ENCODE measurements at regions not wholly inside any gene's neighbourhood (a gene's known extent, or its start where the extent isn't known, plus 50 kb on each side); places are given as distances from the start of the nearest gene placed in this dataset.

DNA sequence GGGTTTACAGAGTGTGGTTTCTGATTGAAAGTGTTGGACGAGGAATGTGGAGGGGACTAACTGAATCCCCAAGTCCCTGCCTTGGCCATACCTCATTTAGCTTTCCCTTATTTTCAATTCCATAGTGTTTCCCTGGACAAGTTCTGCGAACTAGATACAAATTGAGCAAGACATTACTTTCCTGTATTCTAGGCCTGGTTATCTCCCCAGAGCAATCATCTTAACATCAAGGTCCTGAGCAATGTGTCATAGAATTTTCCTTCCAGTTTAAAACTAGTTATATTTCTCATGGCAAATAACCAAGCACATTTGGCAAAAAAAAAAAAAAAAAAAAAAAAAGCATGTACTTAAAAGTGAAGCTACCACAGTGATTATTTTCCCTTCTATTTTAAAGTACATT lies 330.1 kb downstream of the CDH11 start:
- no peaks in the 10 kb centered on the region for H3K4me1 ChIP-seq
- DNase-seq, result no peak
- no peaks in the 10 kb centered on the region for H3K36me3 ChIP-seq
- TF ChIP-seq, protein P1, sequence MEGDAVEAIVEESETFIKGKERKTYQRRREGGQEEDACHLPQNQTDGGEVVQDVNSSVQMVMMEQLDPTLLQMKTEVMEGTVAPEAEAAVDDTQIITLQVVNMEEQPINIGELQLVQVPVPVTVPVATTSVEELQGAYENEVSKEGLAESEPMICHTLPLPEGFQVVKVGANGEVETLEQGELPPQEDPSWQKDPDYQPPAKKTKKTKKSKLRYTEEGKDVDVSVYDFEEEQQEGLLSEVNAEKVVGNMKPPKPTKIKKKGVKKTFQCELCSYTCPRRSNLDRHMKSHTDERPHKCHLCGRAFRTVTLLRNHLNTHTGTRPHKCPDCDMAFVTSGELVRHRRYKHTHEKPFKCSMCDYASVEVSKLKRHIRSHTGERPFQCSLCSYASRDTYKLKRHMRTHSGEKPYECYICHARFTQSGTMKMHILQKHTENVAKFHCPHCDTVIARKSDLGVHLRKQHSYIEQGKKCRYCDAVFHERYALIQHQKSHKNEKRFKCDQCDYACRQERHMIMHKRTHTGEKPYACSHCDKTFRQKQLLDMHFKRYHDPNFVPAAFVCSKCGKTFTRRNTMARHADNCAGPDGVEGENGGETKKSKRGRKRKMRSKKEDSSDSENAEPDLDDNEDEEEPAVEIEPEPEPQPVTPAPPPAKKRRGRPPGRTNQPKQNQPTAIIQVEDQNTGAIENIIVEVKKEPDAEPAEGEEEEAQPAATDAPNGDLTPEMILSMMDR (IDR thresholded peaks at IDR 0.05), result no peak
- TF ChIP-seq POLR2A (IDR thresholded peaks at IDR 0.05), result no peak
- WGBS, 2 donors, result 81 to 86% methylated on average over 2 of the region's 2 CpGs
- no peak overlapping the region for H3K27ac ChIP-seq
- intact Hi-C loops (cut with DNase I), result no loop called here
- H3K4me3 ChIP-seq (replicated peaks in 1 of 3), result no peak overlapping the region
- H3K27me3 ChIP-seq, result no peaks in the 10 kb centered on the region
- H3K9me3 ChIP-seq, result no peaks in the 10 kb centered on the region

DNA sequence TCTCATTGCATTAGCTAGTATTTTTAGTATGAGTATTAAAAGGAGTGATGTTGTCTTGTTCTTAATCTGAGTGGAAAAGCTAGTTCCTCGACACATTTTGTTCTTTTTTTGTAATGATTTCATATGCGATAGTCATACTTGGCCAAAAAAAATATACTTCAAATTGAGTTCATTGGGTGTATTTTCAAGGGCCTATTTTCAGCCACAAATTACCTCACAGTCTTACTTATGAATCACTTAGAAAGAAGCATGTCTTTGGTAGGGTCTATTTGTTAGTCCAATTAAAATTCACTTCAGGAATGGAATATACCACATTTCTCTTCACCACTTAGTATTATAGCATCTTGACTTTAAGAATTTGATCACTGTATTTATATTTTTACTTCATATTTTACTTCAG lies 337.2 kb downstream of the CDH11 start:
- intact Hi-C loops (cut with DNase I), result no loop called here
- WGBS, 2 donors, result 77 to 89% methylated on average over 2 of the region's 2 CpGs
- Histone ChIP-seq H3K27ac (no peak overlapping the region), H3K4me1 (no peaks in the 10 kb centered on the region), H3K27me3 (no peaks in the 10 kb centered on the region), H3K36me3 (no peaks in the 10 kb centered on the region), H3K9me3 (no peaks in the 10 kb centered on the region), H3K4me3 (replicated peaks in 1 of 3) (no peak overlapping the region)
- DNase-seq, result no peak
- TF ChIP-seq, protein P1 (IDR thresholded peaks at IDR 0.05), result no peak
- TF ChIP-seq POLR2A (IDR thresholded peaks at IDR 0.05), result no peak

DNA sequence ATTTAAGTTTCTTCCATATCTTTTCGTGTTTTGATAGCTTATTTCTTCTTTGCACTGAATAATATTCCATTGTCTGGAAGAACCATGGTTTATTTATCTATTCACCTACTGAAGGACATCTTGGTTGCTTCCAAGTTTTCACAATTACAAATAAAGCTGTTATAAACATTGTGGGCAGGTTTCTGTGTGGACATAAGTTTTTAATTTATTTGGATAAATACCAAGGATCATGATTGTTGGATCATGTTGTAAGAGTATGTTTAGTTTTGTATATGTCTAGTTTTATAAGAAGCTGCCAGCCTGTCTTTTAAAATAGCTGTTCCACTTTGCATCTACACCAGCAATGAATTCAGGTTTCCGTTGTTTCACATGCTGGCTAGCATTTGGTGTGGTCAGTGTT lies 339.4 kb downstream of the CDH11 start:
- no peaks in the 10 kb centered on the region for H3K36me3 ChIP-seq
- no peak overlapping the region for H3K4me3 ChIP-seq (replicated peaks in 1 of 3)
- H3K27me3 ChIP-seq, result no peaks in the 10 kb centered on the region
- no peak for DNase-seq
- no peak overlapping the region for H3K27ac ChIP-seq
- H3K4me1 ChIP-seq, result no peaks in the 10 kb centered on the region
- WGBS, 2 donors, result 82 to 91% methylated on average over 2 of the region's 2 CpGs
- no peak for TF ChIP-seq POLR2A (IDR thresholded peaks at IDR 0.05)
- TF ChIP-seq, protein P1 (IDR thresholded peaks at IDR 0.05), result no peak
- intact Hi-C loops (cut with DNase I), result no loop called here
- H3K9me3 ChIP-seq, result no peaks in the 10 kb centered on the region

DNA sequence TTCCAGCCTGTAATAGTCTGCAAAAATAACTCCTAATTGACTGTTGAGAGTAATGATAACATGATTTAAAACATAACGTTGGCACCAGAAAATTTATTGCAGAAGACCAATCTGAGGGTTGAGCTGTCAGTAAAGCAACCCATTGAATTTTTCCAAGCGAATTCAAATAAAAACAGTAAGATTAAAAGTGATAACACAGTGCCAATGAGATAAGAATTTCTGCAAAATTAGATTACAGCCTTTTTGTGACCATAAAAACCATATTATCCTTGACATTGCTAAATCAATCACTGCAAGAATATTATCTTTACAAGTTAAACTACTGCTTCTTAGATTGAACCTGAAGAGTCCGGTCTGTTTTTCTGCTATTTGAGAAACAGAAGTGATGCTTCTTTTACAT lies 341.4 kb downstream of the CDH11 start:
- Histone ChIP-seq H3K27ac (no peak overlapping the region), H3K9me3 (no peaks in the 10 kb centered on the region), H3K4me3 (replicated peaks in 1 of 3) (no peak overlapping the region), H3K36me3 (no peaks in the 10 kb centered on the region), H3K4me1 (no peaks in the 10 kb centered on the region), H3K27me3 (no peaks in the 10 kb centered on the region)
- TF ChIP-seq POLR2A (IDR thresholded peaks at IDR 0.05), result no peak
- TF ChIP-seq, protein P1 (IDR thresholded peaks at IDR 0.05), result no peak
- intact Hi-C loops (cut with DNase I), result no loop called here
- no peak for DNase-seq
- 58 to 62% methylated on average over 3 of the region's 3 CpGs for WGBS, 2 donors

DNA sequence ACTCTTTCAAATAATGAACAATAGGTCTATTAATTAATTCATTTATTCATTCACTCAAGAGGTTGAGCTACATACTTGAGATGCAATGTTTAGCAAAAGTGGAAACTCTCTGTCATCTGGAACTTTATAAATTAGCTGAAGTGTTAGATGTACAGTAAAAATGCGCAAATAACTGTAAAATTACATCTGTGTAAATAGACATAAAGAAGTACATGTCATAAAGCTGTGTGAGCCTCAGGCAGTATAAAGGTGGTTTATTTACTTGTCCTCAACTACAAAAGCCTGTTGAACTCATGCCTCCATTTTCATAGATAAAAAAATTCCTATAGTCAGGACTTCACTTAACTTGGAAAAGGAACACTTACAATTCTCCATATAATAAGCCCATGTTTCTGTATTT lies 343.1 kb downstream of the CDH11 start:
- no peaks in the 10 kb centered on the region for H3K36me3 ChIP-seq

More for the DNA sequence above, 343.1 kb downstream of the CDH11 start:
- Histone ChIP-seq H3K9me3 (no peaks in the 10 kb centered on the region), H3K27ac (no peak overlapping the region), H3K4me1 (no peaks in the 10 kb centered on the region), H3K4me3 (replicated peaks in 1 of 3) (no peak overlapping the region), H3K27me3 (no peaks in the 10 kb centered on the region)
- intact Hi-C loops (cut with DNase I), result no loop called here
- TF ChIP-seq, protein P1 (IDR thresholded peaks at IDR 0.05), result no peak
- TF ChIP-seq POLR2A (IDR thresholded peaks at IDR 0.05), result no peak
- 93 to 98% methylated on average over 1 of the region's 1 CpG for WGBS, 2 donors
- DNase-seq, result no peak

Measured in thyroid gland (tissue), 4 donors.